Mononuclear cell (primary cell): ENCODE measurements at regions not wholly inside any gene's neighbourhood (a gene's known extent, or its start where the extent isn't known, plus 50 kb on each side); places are given as distances from the start of the nearest gene placed in this dataset.

Experiments used
- H3K27me3 ChIP-seq: 2 replicates; pipeline ENCODE4 v1.6.0; 2011; ENCODE audit warnings: low read length, control low read depth; ENCODE audit not compliant: insufficient read depth
- H3K4me1 ChIP-seq: 2 replicates; pipeline ENCODE4 v1.5.1; 2011; ENCODE audit warnings: mild to moderate bottlenecking, low read length, control low read depth; ENCODE audit not compliant: insufficient read depth
- H3K4me3 ChIP-seq: 2 replicates; pipeline ENCODE4 v1.5.1; 2011; ENCODE audit warnings: mild to moderate bottlenecking, low read length, moderate library complexity
- H3K9me3 ChIP-seq: 2 replicates; pipeline ENCODE4 v1.5.1; 2011; ENCODE audit warnings: low read depth, mild to moderate bottlenecking, control low read depth, low read length

- no peaks in the 10 kb centered on the region for H3K4me1 ChIP-seq
- H3K27me3 ChIP-seq = no peaks in the 10 kb centered on the region
- no peak overlapping the region for H3K4me3 ChIP-seq
- H3K9me3 ChIP-seq = no peaks in the 10 kb centered on the region
Measured at GRCh38 chr6:143605906-143606521, 71.8 kb upstream of the PHACTR2 start.

- Histone ChIP-seq H3K27me3 (no peaks in the 10 kb centered on the region), H3K9me3 (no peaks in the 10 kb centered on the region), H3K4me3 (no peak overlapping the region), H3K4me1 (peaks cover 4% of the 10 kb centered on the region)
Measured at GRCh38 chr6:143603455-143603854, 74.3 kb upstream of the PHACTR2 start.

- H3K4me1 ChIP-seq = peaks cover 12% of the 10 kb centered on the region
- no peaks in the 10 kb centered on the region for H3K27me3 ChIP-seq
- no peaks in the 10 kb centered on the region for H3K9me3 ChIP-seq
- no peak overlapping the region for H3K4me3 ChIP-seq
Measured at GRCh38 chr6:143601504-143601903, 76.3 kb upstream of the PHACTR2 start.

- peaks cover 12% of the 10 kb centered on the region for H3K4me1 ChIP-seq
Measured at GRCh38 chr6:143600821-143601220, 76.9 kb upstream of the PHACTR2 start.

GRCh38 chr6:143598466-143599080 is 79.2 kb upstream of the PHACTR2 start:
- no peaks in the 10 kb centered on the region for H3K9me3 ChIP-seq
- no peaks in the 10 kb centered on the region for H3K27me3 ChIP-seq
- H3K4me3 ChIP-seq = no peak overlapping the region
- H3K4me1 ChIP-seq = peaks cover 12% of the 10 kb centered on the region

More at GRCh38 chr6:143600821-143601220, 76.9 kb upstream of the PHACTR2 start:
- no peak overlapping the region for H3K4me3 ChIP-seq
- H3K27me3 ChIP-seq = no peaks in the 10 kb centered on the region
- H3K9me3 ChIP-seq = no peaks in the 10 kb centered on the region

GRCh38 chr6:143596866-143597265 is 80.9 kb upstream of the PHACTR2 start:
- H3K27me3 ChIP-seq = no peaks in the 10 kb centered on the region
- no peak overlapping the region for H3K4me3 ChIP-seq
- H3K4me1 ChIP-seq = peaks cover 12% of the 10 kb centered on the region
- no peaks in the 10 kb centered on the region for H3K9me3 ChIP-seq

- Histone ChIP-seq H3K27me3 (no peaks in the 10 kb centered on the region), H3K9me3 (no peaks in the 10 kb centered on the region), H3K4me1 (peaks cover 12% of the 10 kb centered on the region), H3K4me3 (no peak overlapping the region)
Measured at GRCh38 chr6:143595251-143596036, 82.3 kb upstream of the PHACTR2 start.

- Histone ChIP-seq H3K4me3 (no peak overlapping the region), H3K27me3 (no peaks in the 10 kb centered on the region), H3K4me1 (peaks cover 12% of the 10 kb centered on the region), H3K9me3 (no peaks in the 10 kb centered on the region)
Measured at GRCh38 chr6:143594647-143595046, 83.1 kb upstream of the PHACTR2 start.

GRCh38 chr6:143592335-143592734 is 80.8 kb upstream of the FUCA2 start:
- Histone ChIP-seq H3K4me3 (no peak overlapping the region), H3K4me1 (no peaks in the 10 kb centered on the region), H3K9me3 (no peaks in the 10 kb centered on the region), H3K27me3 (no peaks in the 10 kb centered on the region)

GRCh38 chr6:143591441-143591840 is 79.9 kb upstream of the FUCA2 start:
- Histone ChIP-seq H3K4me3 (no peak overlapping the region), H3K9me3 (no peaks in the 10 kb centered on the region), H3K4me1 (no peaks in the 10 kb centered on the region), H3K27me3 (no peaks in the 10 kb centered on the region)

- Histone ChIP-seq H3K4me3 (no peak overlapping the region), H3K4me1 (no peaks in the 10 kb centered on the region), H3K9me3 (no peaks in the 10 kb centered on the region), H3K27me3 (no peaks in the 10 kb centered on the region)
Measured at GRCh38 chr6:143589162-143589561, 77.6 kb upstream of the FUCA2 start.

- H3K27me3 ChIP-seq = no peaks in the 10 kb centered on the region
- no peaks in the 10 kb centered on the region for H3K9me3 ChIP-seq
- H3K4me1 ChIP-seq = no peaks in the 10 kb centered on the region
- no peak overlapping the region for H3K4me3 ChIP-seq
Measured at GRCh38 chr6:143586557-143586956, 75.0 kb upstream of the FUCA2 start.

- Histone ChIP-seq H3K27me3 (no peaks in the 10 kb centered on the region), H3K4me3 (no peak overlapping the region), H3K9me3 (no peaks in the 10 kb centered on the region), H3K4me1 (no peaks in the 10 kb centered on the region)
Measured at GRCh38 chr6:143585716-143586115, 74.2 kb upstream of the FUCA2 start.

GRCh38 chr6:143585241-143585640 is 73.7 kb upstream of the FUCA2 start:
- Histone ChIP-seq H3K9me3 (no peaks in the 10 kb centered on the region), H3K27me3 (no peaks in the 10 kb centered on the region), H3K4me1 (no peaks in the 10 kb centered on the region), H3K4me3 (no peak overlapping the region)

GRCh38 chr6:143583542-143584327 is 72.2 kb upstream of the FUCA2 start:
- H3K9me3 ChIP-seq = no peaks in the 10 kb centered on the region
- H3K4me3 ChIP-seq = no peak overlapping the region
- H3K27me3 ChIP-seq = no peaks in the 10 kb centered on the region
- no peaks in the 10 kb centered on the region for H3K4me1 ChIP-seq
